ENCODE measurements at regions not wholly inside any gene's neighbourhood (a gene's known extent, or its start where the extent isn't known, plus 50 kb on each side); places are given as distances from the start of the nearest gene placed in this dataset.

DNA sequence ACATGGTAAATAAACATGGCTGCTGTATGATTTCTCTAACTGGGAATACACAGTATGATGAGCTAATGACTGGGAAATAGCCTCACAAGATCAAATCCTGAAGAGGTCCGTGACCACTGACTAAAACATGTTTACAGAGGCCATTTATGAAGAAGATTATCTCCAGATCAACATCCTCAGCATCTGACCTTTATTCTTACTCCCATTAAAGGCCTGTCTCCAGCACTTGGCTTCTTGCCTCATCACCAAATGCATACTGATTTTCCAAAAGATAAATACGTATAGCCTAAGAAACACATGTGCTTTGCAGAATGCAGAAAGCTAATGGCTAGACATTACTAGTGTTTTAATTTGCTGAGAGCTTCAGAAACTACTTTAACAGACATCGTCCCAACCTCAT lies 108.0 kb upstream of the TSLP start:
- intact Hi-C loops (cut with DNase I, micrococcal nuclease), result no loop called here
- TF ChIP-seq, protein P1, sequence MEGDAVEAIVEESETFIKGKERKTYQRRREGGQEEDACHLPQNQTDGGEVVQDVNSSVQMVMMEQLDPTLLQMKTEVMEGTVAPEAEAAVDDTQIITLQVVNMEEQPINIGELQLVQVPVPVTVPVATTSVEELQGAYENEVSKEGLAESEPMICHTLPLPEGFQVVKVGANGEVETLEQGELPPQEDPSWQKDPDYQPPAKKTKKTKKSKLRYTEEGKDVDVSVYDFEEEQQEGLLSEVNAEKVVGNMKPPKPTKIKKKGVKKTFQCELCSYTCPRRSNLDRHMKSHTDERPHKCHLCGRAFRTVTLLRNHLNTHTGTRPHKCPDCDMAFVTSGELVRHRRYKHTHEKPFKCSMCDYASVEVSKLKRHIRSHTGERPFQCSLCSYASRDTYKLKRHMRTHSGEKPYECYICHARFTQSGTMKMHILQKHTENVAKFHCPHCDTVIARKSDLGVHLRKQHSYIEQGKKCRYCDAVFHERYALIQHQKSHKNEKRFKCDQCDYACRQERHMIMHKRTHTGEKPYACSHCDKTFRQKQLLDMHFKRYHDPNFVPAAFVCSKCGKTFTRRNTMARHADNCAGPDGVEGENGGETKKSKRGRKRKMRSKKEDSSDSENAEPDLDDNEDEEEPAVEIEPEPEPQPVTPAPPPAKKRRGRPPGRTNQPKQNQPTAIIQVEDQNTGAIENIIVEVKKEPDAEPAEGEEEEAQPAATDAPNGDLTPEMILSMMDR (IDR thresholded peaks at IDR 0.05), result no peak
- H3K27me3 ChIP-seq (ENCODE audit: control insufficient read depth in 1 of 2, insufficient read depth in 2 of 2, low read length in 2 of 2), result peaks cover 0 to 2% of the 10 kb centered on the region in 2 experiments
- DNase-seq (no peak), ATAC-seq (ENCODE audit: poor library complexity) (no peak)
- H3K4me3 ChIP-seq (ENCODE audit: low read length), result no peak overlapping the region
- Mint-ChIP-seq H3K4me3 (no peak overlapping the region), H3K27me3 (no peaks in the 10 kb centered on the region), H3K9me3 (peaks cover 3% of the 10 kb centered on the region), H3K4me1 (ENCODE audit: low read depth) (no peaks in the 10 kb centered on the region), H3K36me3 (ENCODE audit: low read depth) (no peaks in the 10 kb centered on the region), H3K27ac (no peak overlapping the region)
- POLR2A ChIA-PET, result no interaction called here
- CTCF ChIA-PET, result no interaction called here
- H3K9me3 ChIP-seq (ENCODE audit: control insufficient read depth in 1 of 2, insufficient read depth in 1 of 2, low read length in 2 of 2), result no peaks in the 10 kb centered on the region
- no peaks in the 10 kb centered on the region for H3K4me1 ChIP-seq (ENCODE audit: insufficient read depth, low read length)
- H3K36me3 ChIP-seq (ENCODE audit: insufficient read depth, low read length), result no peaks in the 10 kb centered on the region
- H3K27ac ChIP-seq (ENCODE audit: low read depth in 1 of 2, low read length in 2 of 2), result no peak overlapping the region

DNA sequence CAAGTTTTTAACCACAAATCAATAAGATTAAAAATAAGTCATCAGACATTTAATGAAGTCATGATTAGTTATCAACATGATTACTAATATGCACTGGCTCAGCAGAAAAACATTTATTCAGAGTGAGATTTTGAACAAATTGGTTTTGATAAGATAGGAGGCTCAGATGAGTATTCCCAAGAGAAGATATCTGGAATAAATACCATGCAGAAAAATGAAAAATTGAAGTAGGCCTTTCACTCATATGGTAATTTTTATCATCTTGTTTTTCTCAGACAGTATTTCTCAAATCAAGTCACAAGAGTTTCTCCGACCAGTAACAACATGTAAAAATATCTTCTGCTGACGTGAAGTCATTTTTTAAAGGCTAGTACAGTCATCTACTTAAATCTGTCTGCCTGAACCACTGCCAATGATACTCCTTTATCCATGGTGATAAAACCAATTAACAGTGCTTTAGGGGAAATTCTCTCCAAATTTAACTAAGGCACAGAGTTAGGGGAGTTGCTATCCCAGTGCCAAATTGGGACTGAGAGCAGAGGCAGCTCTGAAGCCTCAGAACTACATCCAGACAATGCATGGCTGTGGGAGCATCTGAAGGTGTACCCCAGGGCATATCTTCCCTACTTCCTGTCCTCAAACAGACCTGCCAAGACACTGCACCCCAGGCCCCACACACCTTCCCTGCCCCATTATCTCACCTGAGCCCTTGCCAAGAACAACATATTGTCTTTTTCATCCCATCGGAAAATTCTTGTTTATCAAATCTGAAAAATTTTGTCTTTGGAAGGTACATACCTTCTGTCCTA lies 105.5 kb upstream of the TSLP start:
- H3K4me3 Mint-ChIP-seq, result no peak overlapping the region
- no peaks in the 10 kb centered on the region for H3K4me1 Mint-ChIP-seq (ENCODE audit: low read depth)
- TF ChIP-seq, protein P1 (IDR thresholded peaks at IDR 0.05), result no peak
- H3K9me3 Mint-ChIP-seq, result no peaks in the 10 kb centered on the region
- ChIA-PET POLR2A (no interaction called here), CTCF (no interaction called here)
- no peaks in the 10 kb centered on the region for H3K36me3 Mint-ChIP-seq (ENCODE audit: low read depth)
- peaks cover 11% of the 10 kb centered on the region for H3K27me3 Mint-ChIP-seq
- intact Hi-C loops (cut with DNase I, micrococcal nuclease), result no loop called here
- no peak overlapping the region for H3K27ac Mint-ChIP-seq
- no peaks in the 10 kb centered on the region for H3K9me3 ChIP-seq (ENCODE audit: control insufficient read depth in 1 of 2, insufficient read depth in 1 of 2, low read length in 2 of 2)
- no peak for DNase-seq
- H3K4me3 ChIP-seq (ENCODE audit: low read length), result no peak overlapping the region
- H3K27me3 ChIP-seq (ENCODE audit: control insufficient read depth in 1 of 2, insufficient read depth in 2 of 2, low read length in 2 of 2), result peaks cover 0 to 2% of the 10 kb centered on the region in 2 experiments
- ATAC-seq (ENCODE audit: poor library complexity), result no peak
- no peaks in the 10 kb centered on the region for H3K36me3 ChIP-seq (ENCODE audit: insufficient read depth, low read length)
- H3K4me1 ChIP-seq (ENCODE audit: insufficient read depth, low read length), result no peaks in the 10 kb centered on the region
- H3K27ac ChIP-seq (ENCODE audit: low read depth in 1 of 2, low read length in 2 of 2), result no peak overlapping the region

DNA sequence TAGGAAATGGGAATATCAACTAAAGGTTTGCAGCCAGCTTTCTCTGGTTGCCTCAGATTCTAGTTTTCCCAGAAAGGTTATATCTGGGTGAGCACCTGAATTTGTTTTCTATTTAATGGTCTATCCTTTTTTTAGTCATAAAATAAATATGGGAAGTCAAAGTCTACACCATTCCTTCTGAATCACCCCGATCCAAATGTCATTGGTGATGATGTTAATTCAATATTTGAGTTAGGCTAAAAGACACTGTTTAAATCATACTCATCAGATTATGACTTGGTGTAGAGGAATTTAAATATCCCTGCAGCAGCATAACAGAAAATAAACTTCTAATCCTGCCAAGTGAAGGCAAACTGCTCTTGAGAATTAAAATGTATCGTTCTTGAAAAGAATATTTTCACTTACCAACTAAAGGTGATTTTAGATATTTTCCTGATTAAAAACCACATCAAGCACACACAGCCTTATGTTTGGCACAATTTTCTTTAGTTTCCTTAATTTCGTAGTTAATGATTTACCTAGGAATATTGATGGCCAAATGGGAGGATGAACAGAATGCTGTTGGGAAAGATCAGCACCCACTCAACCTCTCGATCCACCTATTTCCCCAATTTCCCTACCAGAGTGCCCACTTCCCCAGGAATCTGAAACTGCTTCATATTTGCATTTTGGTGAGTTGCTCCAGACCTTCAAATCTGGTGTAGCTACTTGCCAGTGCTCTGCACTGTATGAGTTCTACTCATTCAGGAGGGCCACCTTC lies 103.1 kb upstream of the TSLP start:
- Histone ChIP-seq H3K27me3 (ENCODE audit: control insufficient read depth in 1 of 2, insufficient read depth in 2 of 2, low read length in 2 of 2) (no peaks in the 10 kb centered on the region), H3K9me3 (ENCODE audit: control insufficient read depth in 1 of 2, insufficient read depth in 1 of 2, low read length in 2 of 2) (no peaks in the 10 kb centered on the region), H3K36me3 (ENCODE audit: insufficient read depth, low read length) (no peaks in the 10 kb centered on the region), H3K4me3 (ENCODE audit: low read length) (no peak overlapping the region), H3K4me1 (ENCODE audit: insufficient read depth, low read length) (no peaks in the 10 kb centered on the region), H3K27ac (ENCODE audit: low read depth in 1 of 2, low read length in 2 of 2) (no peak overlapping the region)
- no peak for ATAC-seq (ENCODE audit: poor library complexity)
- intact Hi-C loops (cut with DNase I, micrococcal nuclease), result loop anchor here in 1 of 2 experiments (2.0 kb wide), 1 partner anchor 24 kb away; no protein-coding TSS in a partner anchor
- POLR2A ChIA-PET, result no interaction called here
- Mint-ChIP-seq H3K27ac (no peak overlapping the region), H3K9me3 (peaks cover 4% of the 10 kb centered on the region), H3K4me3 (no peak overlapping the region), H3K36me3 (ENCODE audit: low read depth) (no peaks in the 10 kb centered on the region), H3K4me1 (ENCODE audit: low read depth) (no peaks in the 10 kb centered on the region), H3K27me3 (peaks cover 13% of the 10 kb centered on the region)
- TF ChIP-seq, protein P1 (IDR thresholded peaks at IDR 0.05), result no peak
- CTCF ChIA-PET, result no interaction called here
- no peak for DNase-seq

Measured in CD4-positive, alpha-beta T cell (primary cell).